ENCODE measurements at regions not wholly inside any gene's neighbourhood (a gene's known extent, or its start where the extent isn't known, plus 50 kb on each side); places are given as distances from the start of the nearest gene placed in this dataset.

DNA sequence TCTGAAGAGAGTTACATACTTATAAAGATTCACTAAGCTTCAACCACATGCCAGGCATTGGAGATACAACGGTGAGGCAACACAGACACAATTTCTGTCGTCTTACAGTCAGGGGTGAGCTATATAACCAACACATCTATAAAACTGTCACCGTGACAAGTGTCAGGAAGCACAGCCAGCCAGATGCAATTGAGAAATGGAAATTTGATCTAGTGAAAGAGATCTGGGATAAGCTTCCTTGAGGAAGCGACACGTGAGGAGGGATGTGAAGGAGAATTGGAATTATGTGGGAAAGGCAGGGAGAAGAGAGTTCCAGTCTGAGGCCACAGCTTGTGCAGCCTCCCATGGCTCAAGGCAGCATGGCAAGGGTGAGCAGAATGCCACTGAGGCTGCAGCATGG, 50.9 kb upstream of the ZNF354B start:
- H3K4me3 ChIP-seq (ENCODE audit: low read depth, low read length) = no peak overlapping the region
- H3K27ac ChIP-seq (ENCODE audit: extremely low read depth, low read depth, low read length) = no peak overlapping the region
- ChIA-PET POLR2A (no interaction called here), CTCF (interaction anchor here (1.0 kb wide), 1 partner anchor 348 kb away, joined by 3 read pairs; no protein-coding TSS in a partner anchor)
- no peaks in the 10 kb centered on the region; the same call in 1 of the 2 replicates for H3K9me3 ChIP-seq (ENCODE audit: control insufficient read depth, insufficient read depth, low read depth, low read length)
- H3K36me3 ChIP-seq (ENCODE audit: control insufficient read depth in 2 of 2, insufficient read depth in 1 of 2, low read length in 2 of 2) = no peaks in the 10 kb centered on the region
- no peaks in the 10 kb centered on the region for H3K4me1 ChIP-seq (ENCODE audit: control insufficient read depth, insufficient read depth, low read length)
- TF ChIP-seq ZNF664 (tag by site-specific recombination; IDR thresholded peaks at IDR 0.05) (no peak), TRIM28 (IDR thresholded peaks at IDR 0.05; ENCODE audit: borderline replicate concordance, low read length) (0 out of 2 replicates have a peak, but pooled peaks have one; percentile 16), SP7 (tag by site-specific recombination; IDR thresholded peaks at IDR 0.05) (no peak), ZNF132 (tag by site-specific recombination; IDR thresholded peaks at IDR 0.05; ENCODE audit: borderline replicate concordance) (no peak), YY1 (tag by site-specific recombination; IDR thresholded peaks at IDR 0.05) (no peak), ZNF324 (tag by site-specific recombination; IDR thresholded peaks at IDR 0.05) (no peak), ZNF701 (tag by site-specific recombination; IDR thresholded peaks at IDR 0.05) (no peak)

DNA sequence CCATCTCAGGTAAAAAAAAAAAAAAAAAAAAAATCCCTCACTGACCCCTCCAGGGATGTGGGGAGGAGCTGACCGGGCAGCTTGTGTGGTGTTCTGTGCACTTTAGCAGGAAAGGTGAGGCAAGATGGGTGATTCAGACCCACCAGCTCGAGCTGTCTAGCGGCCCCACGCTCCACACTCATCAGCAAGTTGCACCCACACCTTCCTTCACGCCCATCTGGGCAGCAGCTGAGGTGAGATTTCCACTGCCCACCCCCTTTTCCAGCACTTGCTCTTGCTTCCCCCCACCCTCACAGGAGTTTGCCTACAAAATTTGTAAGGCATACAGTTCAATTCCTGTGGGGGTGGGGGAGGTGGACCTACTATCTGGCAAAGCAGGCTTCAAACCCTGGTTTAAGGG, 58.7 kb upstream of the ZNF354B start:
- Histone ChIP-seq H3K9me3 (ENCODE audit: control insufficient read depth, insufficient read depth, low read depth, low read length) (no peaks in the 10 kb centered on the region), H3K4me3 (ENCODE audit: low read depth, low read length) (no peak overlapping the region), H3K36me3 (ENCODE audit: control insufficient read depth in 2 of 2, insufficient read depth in 1 of 2, low read length in 2 of 2) (no peaks in the 10 kb centered on the region), H3K4me1 (ENCODE audit: control insufficient read depth, insufficient read depth, low read length) (no peaks in the 10 kb centered on the region), H3K27ac (ENCODE audit: extremely low read depth, low read depth, low read length) (no peak overlapping the region)
- ChIA-PET CTCF (no interaction called here), POLR2A (no interaction called here)
- TF ChIP-seq EGR2 (tag by site-specific recombination; IDR thresholded peaks at IDR 0.05; ENCODE audit: low read depth) (0 out of 2 replicates have a peak, but pooled peaks have one; percentile 28), ZFP3 (tag by site-specific recombination; IDR thresholded peaks at IDR 0.05; ENCODE audit: low read depth) (no peak), ZNF433 (tag by site-specific recombination; IDR thresholded peaks at IDR 0.05; ENCODE audit: low read depth) (no peak), ZNF394 (tag by site-specific recombination; IDR thresholded peaks at IDR 0.05; ENCODE audit: borderline replicate concordance) (no peak), KLF16 (tag by site-specific recombination; IDR thresholded peaks at IDR 0.05) (no peak), ZNF521 (tag by site-specific recombination; IDR thresholded peaks at IDR 0.05) (no peak)

DNA sequence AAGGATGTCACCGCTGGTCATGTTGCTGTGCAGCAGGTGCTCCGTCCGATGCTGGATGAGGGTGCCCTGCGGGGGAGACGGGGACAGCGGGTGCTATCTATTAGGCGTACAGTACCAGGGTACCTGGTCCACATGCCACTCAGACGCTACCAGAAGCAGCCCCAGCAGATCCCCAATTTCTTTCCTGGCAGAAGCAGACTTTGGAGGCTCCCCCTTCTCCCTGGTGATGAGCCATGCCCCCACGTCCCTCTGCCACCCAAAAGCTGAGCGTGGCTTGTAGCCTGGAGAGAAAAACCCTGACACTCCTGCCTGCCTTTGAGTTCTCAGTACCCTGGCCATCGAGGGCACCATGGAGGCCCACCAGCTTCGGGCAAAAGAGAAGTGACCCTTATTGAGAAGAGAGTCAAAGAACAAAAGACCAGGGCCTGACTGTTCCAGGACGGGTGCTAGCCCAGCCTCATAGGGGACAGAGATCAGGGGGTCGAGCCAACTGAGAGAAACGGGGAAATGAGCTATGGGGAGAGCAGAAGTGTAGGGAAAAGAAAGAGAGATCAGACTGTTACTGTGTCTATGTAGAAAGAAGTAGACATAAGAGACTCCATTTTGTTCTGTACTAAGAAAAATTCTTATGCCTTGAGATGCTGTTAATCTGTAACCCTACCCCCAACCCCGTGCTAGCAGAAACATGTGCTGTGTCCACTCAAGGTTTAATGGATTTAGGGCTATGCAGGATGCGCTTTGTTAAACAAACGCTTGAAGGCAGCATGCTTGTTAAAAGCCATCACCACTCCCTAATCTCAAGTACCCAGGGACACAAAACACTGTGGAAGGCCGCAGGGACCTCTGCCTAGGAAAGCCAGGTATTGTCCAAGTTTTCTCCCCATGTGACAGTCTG, 62.0 kb upstream of the ZNF354B start:
- POLR2A ChIA-PET = no interaction called here
- H3K9me3 ChIP-seq (ENCODE audit: control insufficient read depth, insufficient read depth, low read depth, low read length) = no peaks in the 10 kb centered on the region
- CTCF ChIA-PET = no interaction called here
- TF ChIP-seq, protein P1, sequence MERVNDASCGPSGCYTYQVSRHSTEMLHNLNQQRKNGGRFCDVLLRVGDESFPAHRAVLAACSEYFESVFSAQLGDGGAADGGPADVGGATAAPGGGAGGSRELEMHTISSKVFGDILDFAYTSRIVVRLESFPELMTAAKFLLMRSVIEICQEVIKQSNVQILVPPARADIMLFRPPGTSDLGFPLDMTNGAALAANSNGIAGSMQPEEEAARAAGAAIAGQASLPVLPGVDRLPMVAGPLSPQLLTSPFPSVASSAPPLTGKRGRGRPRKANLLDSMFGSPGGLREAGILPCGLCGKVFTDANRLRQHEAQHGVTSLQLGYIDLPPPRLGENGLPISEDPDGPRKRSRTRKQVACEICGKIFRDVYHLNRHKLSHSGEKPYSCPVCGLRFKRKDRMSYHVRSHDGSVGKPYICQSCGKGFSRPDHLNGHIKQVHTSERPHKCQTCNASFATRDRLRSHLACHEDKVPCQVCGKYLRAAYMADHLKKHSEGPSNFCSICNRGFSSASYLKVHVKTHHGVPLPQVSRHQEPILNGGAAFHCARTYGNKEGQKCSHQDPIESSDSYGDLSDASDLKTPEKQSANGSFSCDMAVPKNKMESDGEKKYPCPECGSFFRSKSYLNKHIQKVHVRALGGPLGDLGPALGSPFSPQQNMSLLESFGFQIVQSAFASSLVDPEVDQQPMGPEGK (tag by site-specific recombination; IDR thresholded peaks at IDR 0.05) = no peak
- TF ChIP-seq, protein P2, sequence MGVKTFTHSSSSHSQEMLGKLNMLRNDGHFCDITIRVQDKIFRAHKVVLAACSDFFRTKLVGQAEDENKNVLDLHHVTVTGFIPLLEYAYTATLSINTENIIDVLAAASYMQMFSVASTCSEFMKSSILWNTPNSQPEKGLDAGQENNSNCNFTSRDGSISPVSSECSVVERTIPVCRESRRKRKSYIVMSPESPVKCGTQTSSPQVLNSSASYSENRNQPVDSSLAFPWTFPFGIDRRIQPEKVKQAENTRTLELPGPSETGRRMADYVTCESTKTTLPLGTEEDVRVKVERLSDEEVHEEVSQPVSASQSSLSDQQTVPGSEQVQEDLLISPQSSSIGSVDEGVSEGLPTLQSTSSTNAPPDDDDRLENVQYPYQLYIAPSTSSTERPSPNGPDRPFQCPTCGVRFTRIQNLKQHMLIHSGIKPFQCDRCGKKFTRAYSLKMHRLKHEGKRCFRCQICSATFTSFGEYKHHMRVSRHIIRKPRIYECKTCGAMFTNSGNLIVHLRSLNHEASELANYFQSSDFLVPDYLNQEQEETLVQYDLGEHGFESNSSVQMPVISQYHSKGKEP (tag by site-specific recombination; IDR thresholded peaks at IDR 0.05) = no peak
- TF ChIP-seq ZFP3 (tag by site-specific recombination; IDR thresholded peaks at IDR 0.05; ENCODE audit: low read depth) (no peak), ZNF776 (tag by site-specific recombination; IDR thresholded peaks at IDR 0.05; ENCODE audit: borderline replicate concordance) (no peak), SALL2 (tag by site-specific recombination; IDR thresholded peaks at IDR 0.05; ENCODE audit: borderline replicate concordance) (no peak), ZNF132 (tag by site-specific recombination; IDR thresholded peaks at IDR 0.05; ENCODE audit: borderline replicate concordance) (no peak), ZNF473 (tag by site-specific recombination; IDR thresholded peaks at IDR 0.05) (no peak), SCRT1 (tag by site-specific recombination; IDR thresholded peaks at IDR 0.05; ENCODE audit: borderline replicate concordance) (no peak), ZBTB8A (tag by site-specific recombination; IDR thresholded peaks at IDR 0.05) (no peak), ZNF404 (tag by site-specific recombination; IDR thresholded peaks at IDR 0.05) (no peak), ZNF654 (tag by site-specific recombination; IDR thresholded peaks at IDR 0.05; ENCODE audit: low read depth) (no peak)
- TF ChIP-seq, protein P3, sequence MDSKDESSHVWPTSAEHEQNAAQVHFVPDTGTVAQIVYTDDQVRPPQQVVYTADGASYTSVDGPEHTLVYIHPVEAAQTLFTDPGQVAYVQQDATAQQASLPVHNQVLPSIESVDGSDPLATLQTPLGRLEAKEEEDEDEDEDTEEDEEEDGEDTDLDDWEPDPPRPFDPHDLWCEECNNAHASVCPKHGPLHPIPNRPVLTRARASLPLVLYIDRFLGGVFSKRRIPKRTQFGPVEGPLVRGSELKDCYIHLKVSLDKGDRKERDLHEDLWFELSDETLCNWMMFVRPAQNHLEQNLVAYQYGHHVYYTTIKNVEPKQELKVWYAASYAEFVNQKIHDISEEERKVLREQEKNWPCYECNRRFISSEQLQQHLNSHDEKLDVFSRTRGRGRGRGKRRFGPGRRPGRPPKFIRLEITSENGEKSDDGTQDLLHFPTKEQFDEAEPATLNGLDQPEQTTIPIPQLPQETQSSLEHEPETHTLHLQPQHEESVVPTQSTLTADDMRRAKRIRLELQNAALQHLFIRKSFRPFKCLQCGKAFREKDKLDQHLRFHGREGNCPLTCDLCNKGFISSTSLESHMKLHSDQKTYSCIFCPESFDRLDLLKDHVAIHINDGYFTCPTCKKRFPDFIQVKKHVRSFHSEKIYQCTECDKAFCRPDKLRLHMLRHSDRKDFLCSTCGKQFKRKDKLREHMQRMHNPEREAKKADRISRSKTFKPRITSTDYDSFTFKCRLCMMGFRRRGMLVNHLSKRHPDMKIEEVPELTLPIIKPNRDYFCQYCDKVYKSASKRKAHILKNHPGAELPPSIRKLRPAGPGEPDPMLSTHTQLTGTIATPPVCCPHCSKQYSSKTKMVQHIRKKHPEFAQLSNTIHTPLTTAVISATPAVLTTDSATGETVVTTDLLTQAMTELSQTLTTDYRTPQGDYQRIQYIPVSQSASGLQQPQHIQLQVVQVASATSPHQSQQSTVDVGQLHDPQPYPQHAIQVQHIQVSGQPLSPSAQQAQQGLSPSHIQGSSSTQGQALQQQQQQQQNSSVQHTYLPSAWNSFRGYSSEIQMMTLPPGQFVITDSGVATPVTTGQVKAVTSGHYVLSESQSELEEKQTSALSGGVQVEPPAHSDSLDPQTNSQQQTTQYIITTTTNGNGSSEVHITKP (tag by site-specific recombination; IDR thresholded peaks at IDR 0.05) = no peak

More for the DNA sequence above, 62.0 kb upstream of the ZNF354B start:
- Histone ChIP-seq H3K4me1 (ENCODE audit: control insufficient read depth, insufficient read depth, low read length) (no peaks in the 10 kb centered on the region), H3K36me3 (ENCODE audit: control insufficient read depth in 2 of 2, insufficient read depth in 1 of 2, low read length in 2 of 2) (no peaks in the 10 kb centered on the region), H3K4me3 (ENCODE audit: low read depth, low read length) (no peak overlapping the region), H3K27ac (ENCODE audit: extremely low read depth, low read depth, low read length) (no peak overlapping the region)
